ENCODE measurements at regions not wholly inside any gene's neighbourhood (a gene's known extent, or its start where the extent isn't known, plus 50 kb on each side); places are given as distances from the start of the nearest gene placed in this dataset.
A peak's percentile ranks its signal among the peaks of the same experiment; 100 is the strongest.

DNA sequence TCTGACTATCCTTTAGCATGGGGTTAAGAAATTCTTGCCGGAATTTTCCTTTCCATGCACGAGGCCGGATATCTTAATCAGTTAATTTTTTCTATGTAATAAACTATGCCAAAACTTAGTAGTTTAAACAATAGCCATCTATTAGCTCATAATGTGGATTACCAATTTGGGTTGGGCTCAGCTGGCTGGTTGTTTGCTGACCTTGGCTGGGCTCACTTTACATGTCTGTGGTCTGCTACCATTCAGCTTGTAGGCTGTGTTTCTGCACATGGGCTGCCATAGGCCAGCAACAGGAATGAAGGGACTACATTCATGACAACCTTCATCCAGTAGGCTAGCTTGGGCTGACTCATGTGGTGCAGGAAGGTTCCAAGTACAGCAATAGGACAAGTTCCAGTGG, 56.0 kb upstream of the NTPCR start:
- CTCF ChIA-PET: interaction anchor here (0.6 to 1.2 kb wide), 2 partner anchors 16 to 1138 kb away, joined by 3 to 4 read pairs; no protein-coding TSS in a partner anchor
- Mint-ChIP-seq H3K4me3 (ENCODE audit: low read depth, unreplicated experiment) (no peak overlapping the region), H3K27me3 (ENCODE audit: unreplicated experiment) (no peaks in the 10 kb centered on the region), H3K9me3 (ENCODE audit: low read depth, unreplicated experiment) (no peaks in the 10 kb centered on the region), H3K36me3 (ENCODE audit: insufficient read depth, unreplicated experiment) (no peaks in the 10 kb centered on the region), H3K27ac (ENCODE audit: unreplicated experiment) (no peak overlapping the region), H3K4me1 (ENCODE audit: low read depth, unreplicated experiment) (no peaks in the 10 kb centered on the region)
- no TSS peak for BruUV-seq (replicated peaks)
- TF ChIP-seq CTCF (IDR thresholded peaks at IDR 0.05; ENCODE audit: unreplicated experiment): no peak
- peak; percentile 17 for DNase-seq
- intact Hi-C loops (cut with micrococcal nuclease; ENCODE audit: unreplicated experiment): no loop called here

DNA sequence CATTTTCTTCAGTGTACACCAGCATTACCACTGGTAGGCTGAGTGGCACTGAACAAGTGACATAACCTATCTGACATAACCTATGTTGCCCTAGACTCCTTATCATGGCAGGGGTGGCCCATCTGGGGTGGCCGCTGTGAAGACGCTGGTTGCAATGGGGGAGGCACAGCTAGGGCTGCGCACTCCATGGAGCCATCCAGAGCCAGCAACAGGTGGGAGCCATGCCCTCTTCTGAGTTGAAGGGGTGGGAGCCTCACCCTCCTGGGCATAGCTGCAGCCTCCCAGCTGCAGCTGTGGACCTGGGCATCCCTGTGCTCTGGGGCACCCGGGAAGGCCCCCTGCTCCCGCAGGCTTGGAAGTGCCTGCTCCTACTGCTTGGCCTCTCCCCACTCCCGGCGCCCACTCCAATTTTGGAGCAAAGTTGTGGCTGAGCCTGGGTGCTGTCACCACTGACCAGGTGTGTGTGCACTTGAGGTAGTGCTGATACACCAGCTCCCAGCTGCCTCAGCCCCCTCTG, 52.4 kb upstream of the NTPCR start:
- DNase-seq: no peak
- intact Hi-C loops (cut with micrococcal nuclease; ENCODE audit: unreplicated experiment): no loop called here
- Mint-ChIP-seq H3K4me1 (ENCODE audit: low read depth, unreplicated experiment) (peaks cover 9% of the 10 kb centered on the region), H3K36me3 (ENCODE audit: insufficient read depth, unreplicated experiment) (no peaks in the 10 kb centered on the region), H3K4me3 (ENCODE audit: low read depth, unreplicated experiment) (no peak overlapping the region), H3K9me3 (ENCODE audit: low read depth, unreplicated experiment) (no peaks in the 10 kb centered on the region), H3K27ac (ENCODE audit: unreplicated experiment) (no peak overlapping the region), H3K27me3 (ENCODE audit: unreplicated experiment) (no peaks in the 10 kb centered on the region)
- CTCF ChIA-PET: no interaction called here
- TF ChIP-seq CTCF (IDR thresholded peaks at IDR 0.05; ENCODE audit: unreplicated experiment): no peak
- BruUV-seq (replicated peaks): no TSS peak

GRCh38 chr1:232899268-232899667, 51.1 kb upstream of the NTPCR start:
- CTCF ChIA-PET: no interaction called here
- no peaks in the 10 kb centered on the region for H3K9me3 Mint-ChIP-seq (ENCODE audit: low read depth, unreplicated experiment)
- peaks cover 9% of the 10 kb centered on the region for H3K4me1 Mint-ChIP-seq (ENCODE audit: low read depth, unreplicated experiment)
- H3K27me3 Mint-ChIP-seq (ENCODE audit: unreplicated experiment): no peaks in the 10 kb centered on the region
- TF ChIP-seq CTCF (IDR thresholded peaks at IDR 0.05; ENCODE audit: unreplicated experiment): no peak
- no peaks in the 10 kb centered on the region for H3K36me3 Mint-ChIP-seq (ENCODE audit: insufficient read depth, unreplicated experiment)
- intact Hi-C loops (cut with micrococcal nuclease; ENCODE audit: unreplicated experiment): no loop called here
- H3K27ac Mint-ChIP-seq (ENCODE audit: unreplicated experiment): no peak overlapping the region
- H3K4me3 Mint-ChIP-seq (ENCODE audit: low read depth, unreplicated experiment): no peak overlapping the region
- DNase-seq: no peak
- BruUV-seq (replicated peaks): no TSS peak

DNA sequence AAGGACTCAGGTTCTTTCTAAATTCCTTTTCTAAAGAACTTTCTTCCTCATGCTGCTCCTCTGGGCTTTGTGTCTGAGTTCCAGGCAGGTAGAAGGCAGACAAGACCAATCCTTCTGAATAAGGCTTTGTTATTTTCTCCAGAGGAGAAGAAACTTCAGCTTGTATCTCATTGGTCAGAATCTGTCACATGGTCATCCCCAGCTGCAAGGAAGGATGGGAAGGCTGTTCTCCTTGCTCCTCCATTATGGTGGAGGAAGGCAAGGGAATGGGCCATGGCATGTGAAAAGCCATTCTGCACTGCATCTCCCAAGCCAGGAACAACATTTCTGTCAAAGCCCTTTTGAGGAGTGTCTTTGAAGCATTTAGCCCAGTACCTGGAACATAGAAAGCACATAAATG, 50.6 kb upstream of the NTPCR start:
- Mint-ChIP-seq H3K4me3 (ENCODE audit: low read depth, unreplicated experiment) (no peak overlapping the region), H3K4me1 (ENCODE audit: low read depth, unreplicated experiment) (peaks cover 9% of the 10 kb centered on the region), H3K27me3 (ENCODE audit: unreplicated experiment) (no peaks in the 10 kb centered on the region), H3K9me3 (ENCODE audit: low read depth, unreplicated experiment) (no peaks in the 10 kb centered on the region), H3K36me3 (ENCODE audit: insufficient read depth, unreplicated experiment) (no peaks in the 10 kb centered on the region), H3K27ac (ENCODE audit: unreplicated experiment) (no peak overlapping the region)
- DNase-seq: no peak
- TF ChIP-seq CTCF (IDR thresholded peaks at IDR 0.05; ENCODE audit: unreplicated experiment): no peak
- intact Hi-C loops (cut with micrococcal nuclease; ENCODE audit: unreplicated experiment): no loop called here
- BruUV-seq (replicated peaks): no TSS peak
- CTCF ChIA-PET: no interaction called here
